CD4-positive, alpha-beta T cell treated with Interleukin-6 at 100 ng/mL for 8 hours (primary cell): ENCODE measurements at regions not wholly inside any gene's neighbourhood (a gene's known extent, or its start where the extent isn't known, plus 50 kb on each side); places are given as distances from the start of the nearest gene placed in this dataset.

Source experiments
- DNase-seq: peaks from one replicate; pipeline ENCODE4 v3.0.0-alpha.2; 2020; ENCODE audit warnings: mixed read lengths, low spot score

DNA sequence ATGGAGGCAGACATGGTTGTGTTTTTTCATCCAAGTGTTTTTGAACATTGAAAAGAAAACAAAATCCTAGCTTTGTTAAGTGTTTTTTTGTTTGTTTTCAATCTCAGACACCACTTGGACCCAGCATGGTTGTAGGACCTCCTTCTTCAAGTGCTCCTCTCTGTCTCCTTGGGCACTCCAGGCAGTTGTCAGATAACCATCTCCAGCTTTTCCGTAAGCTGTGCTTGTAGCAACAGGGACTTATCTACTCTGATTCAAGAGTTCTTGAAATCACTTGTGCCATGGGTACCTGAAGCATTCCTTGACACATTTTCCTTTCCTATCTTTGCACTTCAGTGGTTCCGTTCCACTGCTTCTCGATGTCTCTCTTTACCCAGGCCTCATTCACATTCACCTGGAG is 334.9 kb upstream of the DDX53 start:
- no peak for DNase-seq

- DNase-seq, result no peak
Measured at GRCh38 chrX:22665818-22666217, 333.9 kb upstream of the DDX53 start.

DNA sequence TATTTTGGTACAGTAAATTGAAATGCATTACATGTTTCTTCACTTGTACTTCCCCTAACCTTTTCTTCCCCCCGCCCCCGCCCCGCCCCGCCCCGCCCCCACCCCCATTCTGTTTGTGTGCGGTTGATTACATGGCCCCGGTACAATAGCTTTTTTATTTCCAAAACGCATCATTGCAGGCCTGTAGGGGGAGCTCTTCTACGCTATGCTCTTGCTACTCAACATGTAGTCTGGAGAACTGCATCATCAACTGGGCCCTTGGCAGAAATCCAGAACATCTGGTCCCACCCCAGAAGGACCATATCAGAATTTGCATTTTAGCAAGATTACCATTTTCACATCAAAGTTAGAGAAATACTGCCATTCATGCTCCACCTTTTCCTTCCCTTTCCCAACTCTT is 333.3 kb upstream of the DDX53 start:
- DNase-seq, result no peak

GRCh38 chrX:22674932-22675331 is 324.8 kb upstream of the DDX53 start:
- no peak for DNase-seq

DNA sequence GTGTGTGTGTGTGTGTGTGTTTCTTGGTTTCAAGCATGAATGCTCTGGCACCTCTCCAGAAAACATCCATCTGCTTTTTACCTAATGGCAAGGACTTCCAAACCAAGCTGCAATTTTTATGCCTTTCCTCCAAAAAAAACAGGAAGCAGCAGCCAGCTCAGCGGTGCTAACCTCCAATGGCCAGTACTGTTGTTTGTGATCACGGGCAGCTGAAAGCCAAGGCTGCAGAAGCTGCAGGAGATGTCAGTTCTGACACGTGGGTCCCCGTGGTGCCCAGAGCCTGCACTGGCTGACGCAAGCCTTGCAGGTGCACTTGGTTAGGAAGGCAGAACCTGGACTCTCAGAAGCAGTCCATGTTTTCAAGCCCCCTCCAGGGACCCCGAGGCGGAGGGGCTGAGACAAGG is 313.6 kb upstream of the DDX53 start:
- no peak for DNase-seq

DNA sequence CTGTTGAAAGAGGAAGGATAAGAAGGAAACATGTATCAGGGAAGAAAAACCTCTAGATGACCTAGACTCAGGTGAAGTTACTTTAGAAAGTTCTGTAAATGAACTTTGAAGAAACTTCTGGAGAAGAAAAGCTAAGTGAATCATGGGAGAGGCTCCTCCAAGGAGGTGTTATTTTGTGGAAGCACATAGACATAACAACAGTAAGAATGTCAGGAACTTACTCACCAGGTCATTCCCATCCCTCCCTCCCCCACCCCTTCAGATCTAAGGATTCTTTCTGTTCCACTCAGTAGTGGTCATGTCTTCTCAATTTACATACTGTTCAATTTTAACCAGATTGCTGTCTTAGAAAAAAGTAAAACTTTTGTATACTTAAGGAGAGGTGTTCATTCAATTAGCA is 310.5 kb upstream of the DDX53 start:
- DNase-seq, result no peak

- DNase-seq, result no peak
Measured at GRCh38 chrX:22690116-22690515, 309.6 kb upstream of the DDX53 start.

GRCh38 chrX:22691966-22692565 is 307.7 kb upstream of the DDX53 start:
- DNase-seq, result no peak

GRCh38 chrX:22698151-22698550 is 301.6 kb upstream of the DDX53 start:
- no peak for DNase-seq

DNA sequence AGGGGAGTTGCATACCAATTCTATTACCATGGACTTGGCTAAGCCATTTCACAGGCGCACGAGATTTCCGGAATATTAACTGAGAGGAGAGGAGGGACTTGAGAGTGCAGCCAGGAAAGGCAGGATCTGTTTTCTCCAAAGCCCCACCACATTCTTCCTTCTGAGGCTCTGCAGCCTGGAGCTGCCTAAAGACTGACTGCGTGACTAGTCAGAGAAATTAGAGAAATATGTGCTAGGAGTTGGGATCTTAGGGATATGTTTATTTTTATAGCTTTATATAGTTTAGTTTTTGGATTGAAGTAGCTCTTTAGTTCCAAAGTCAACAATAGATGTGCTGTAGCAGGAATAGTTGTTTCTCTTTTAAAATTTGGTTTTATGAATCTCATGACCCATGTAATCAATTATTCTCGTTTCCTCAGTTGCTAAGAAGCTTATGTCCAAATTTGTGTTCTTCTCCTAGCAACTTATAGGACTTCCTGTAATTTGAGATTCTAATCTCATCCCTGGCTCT is 300.1 kb upstream of the DDX53 start:
- DNase-seq, result no peak

DNA sequence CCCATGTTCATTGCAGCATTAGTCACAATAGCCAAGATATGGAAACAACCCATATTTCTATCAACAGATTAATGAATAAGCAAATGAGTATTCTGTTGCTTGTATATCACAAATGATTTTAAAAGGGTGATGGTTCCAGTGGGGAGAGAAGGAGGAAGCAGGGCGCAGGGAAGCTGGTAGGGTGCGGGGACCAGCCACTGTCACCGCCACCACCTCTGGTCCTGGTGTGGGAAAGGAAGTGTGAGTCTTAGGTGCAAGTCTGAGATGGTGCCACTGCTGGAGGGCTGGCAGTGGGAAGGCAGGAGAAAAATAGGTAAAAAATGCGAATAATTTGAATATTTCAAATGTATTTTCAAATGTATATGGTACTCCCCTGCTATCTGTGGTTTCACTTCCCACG is 286.8 kb upstream of the DDX53 start:
- DNase-seq, result no peak

DNA sequence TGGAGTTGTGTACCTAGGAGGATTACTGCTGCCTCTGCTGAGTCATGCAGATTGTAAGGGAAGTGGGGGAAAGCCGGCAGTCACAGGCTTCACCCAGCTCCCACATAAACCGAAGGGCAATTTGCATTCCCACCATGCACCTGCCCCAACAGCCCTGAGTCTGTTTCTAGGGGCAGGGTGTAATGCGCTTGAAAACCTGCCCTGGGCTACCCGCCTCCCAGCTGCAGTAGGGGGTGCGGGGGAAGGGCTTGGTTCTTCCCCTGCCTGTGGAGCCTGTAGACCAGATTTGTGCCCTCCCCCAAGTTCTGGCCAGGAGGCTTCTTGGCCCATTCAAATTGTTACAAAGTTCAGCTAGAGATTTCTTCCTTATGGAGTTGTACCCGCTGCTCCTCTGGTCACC is 269.2 kb upstream of the DDX53 start:
- no peak for DNase-seq

DNA sequence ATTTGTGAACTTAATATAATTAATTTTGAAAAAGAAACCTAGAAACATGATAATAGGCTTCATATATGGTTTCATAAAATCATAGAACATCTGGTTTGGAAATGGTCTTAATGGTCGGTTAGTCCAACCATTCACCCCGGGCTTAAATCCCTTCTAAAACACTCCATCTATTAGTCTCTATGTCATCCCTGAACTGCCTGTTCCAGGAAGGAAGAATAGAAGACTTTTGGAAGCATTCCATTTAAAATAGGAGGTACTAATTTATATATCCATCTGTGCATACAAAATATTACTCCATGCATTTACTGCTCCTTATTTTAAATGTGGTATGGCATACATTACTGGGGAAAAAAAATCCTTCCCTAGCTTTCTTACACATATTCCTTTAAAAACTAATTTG is 262.2 kb upstream of the DDX53 start:
- no peak for DNase-seq

GRCh38 chrX:22739276-22739675 is 260.5 kb upstream of the DDX53 start:
- DNase-seq, result no peak

DNA sequence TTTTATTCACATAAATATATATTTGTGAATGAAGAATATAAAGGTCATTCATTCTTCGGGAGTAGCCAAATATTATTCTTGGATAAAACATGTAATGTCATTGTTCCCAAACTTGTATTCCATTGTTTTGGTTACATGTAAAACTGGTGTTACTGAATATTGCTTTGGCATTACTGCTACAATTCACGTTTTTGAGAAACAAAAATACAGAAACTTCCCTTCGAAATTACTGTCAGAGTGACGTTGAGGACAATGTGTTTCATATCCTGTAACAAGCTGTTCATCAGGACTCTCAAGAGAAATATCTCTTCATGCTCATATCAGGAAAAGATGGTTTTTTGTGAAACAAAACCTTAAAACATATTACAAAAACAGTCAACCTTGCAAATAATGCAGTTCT is 258.9 kb upstream of the DDX53 start:
- no peak for DNase-seq

DNA sequence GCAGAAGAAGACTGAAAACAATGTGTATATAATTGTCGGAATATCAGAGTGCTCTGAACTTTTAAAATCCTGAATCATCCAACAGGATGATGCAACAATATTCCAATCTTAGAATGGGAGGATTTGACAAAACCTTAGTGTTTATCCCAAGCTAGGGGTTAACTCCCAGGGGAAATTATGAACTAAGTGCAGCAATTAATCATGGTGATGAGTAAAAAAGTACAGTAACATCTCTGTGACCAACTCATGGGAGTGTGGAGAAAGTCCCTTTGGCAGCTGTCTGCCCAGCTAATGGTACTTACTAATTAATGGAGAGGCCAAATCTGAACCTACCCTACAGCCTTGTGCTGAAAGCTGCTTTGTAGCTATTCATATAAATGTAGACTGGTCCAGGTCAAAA is 257.6 kb upstream of the DDX53 start:
- DNase-seq, result no peak

DNA sequence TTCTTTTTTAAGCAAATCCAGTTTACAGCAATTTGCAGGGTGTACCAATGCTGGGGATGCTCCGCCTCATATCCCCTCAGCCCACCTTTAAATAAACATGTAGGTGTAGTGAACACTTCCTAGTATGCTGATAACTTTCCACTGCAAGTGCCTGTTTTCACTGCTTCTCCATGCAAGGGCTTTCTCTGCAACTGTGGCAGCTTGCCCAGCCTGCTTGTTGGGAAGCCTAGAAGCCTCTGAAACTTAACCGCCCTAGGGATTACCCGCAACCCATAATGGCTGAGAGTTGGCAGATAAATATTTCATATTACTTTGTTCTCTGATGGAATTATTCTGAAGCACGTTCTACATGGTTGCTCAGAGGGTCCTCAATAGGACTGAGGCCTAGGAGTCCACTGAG is 253.7 kb upstream of the DDX53 start:
- no peak for DNase-seq

- peak; percentile 37 for DNase-seq
Measured at GRCh38 chrX:22748093-22748999, 251.4 kb upstream of the DDX53 start.

- DNase-seq, result no peak
Measured at GRCh38 chrX:22758807-22759481, 240.8 kb upstream of the DDX53 start.

DNA sequence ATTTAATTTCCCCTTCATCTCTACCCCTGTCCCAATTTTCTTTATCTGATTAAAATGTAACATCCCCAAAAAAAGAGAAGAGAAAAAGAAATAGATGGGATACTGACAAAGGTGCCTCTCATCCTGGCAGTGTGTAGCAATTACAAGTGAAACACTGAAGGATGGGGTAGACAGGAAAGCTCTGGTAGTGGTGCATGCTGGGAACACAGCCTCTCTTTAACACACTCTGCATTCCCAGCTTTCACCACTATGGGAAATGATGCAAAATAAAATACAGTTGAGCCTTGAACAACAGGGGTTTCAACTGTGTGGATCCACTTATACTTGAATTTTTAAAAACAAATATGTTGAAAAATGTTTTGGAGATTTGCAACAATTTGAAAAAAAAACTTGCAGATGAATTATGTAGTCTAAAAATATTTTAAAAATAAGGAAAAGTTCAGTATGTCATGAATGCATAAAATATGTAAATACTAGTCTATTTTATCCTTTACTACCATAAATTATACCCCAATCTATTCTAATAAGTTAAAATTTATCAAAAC is 239.2 kb upstream of the DDX53 start:
- DNase-seq, result no peak

- no peak for DNase-seq
Measured at GRCh38 chrX:22788221-22788620, 211.5 kb upstream of the DDX53 start.

- no peak for DNase-seq
Measured at GRCh38 chrX:22795671-22796070, 204.1 kb upstream of the DDX53 start.

GRCh38 chrX:22800360-22800759 is 199.4 kb upstream of the DDX53 start:
- DNase-seq, result no peak
